Sigmoid colon (tissue), 6 donors: ENCODE measurements at regions not wholly inside any gene's neighbourhood (a gene's known extent, or its start where the extent isn't known, plus 50 kb on each side); places are given as distances from the start of the nearest gene placed in this dataset.

Experiments
- DNase-seq: peaks from one replicate; pipeline ENCODE4 v3.0.0-alpha.2; 2019
- H3K27ac ChIP-seq, 4 donors: fragments of 200-600 bp; sonication (generic); one replicate each; pipeline ENCODE4 v1.5.1; 2016 to 2019; ENCODE audit warnings: mild to moderate bottlenecking in 1 of 4
- H3K27me3 ChIP-seq, 3 donors: fragments of 200-600 bp; sonication (generic); one replicate each; pipeline ENCODE4 v1.5.1; 2019; ENCODE audit warnings: mild to moderate bottlenecking in 1 of 3
- H3K36me3 ChIP-seq, 4 donors: fragments of 200-600 bp; sonication (generic); one replicate each; pipeline ENCODE4 v1.5.1; 2016 to 2019
- H3K4me1 ChIP-seq, 4 donors: fragments of 200-600 bp; sonication (generic); one replicate each; pipeline ENCODE4 v1.5.1; 2017 to 2019
- H3K4me3 ChIP-seq, 4 donors: fragments of 200-600 bp; sonication (generic); one replicate each; pipeline ENCODE4 v1.5.1; 2017 to 2019; ENCODE audit warnings: mild to moderate bottlenecking in 2 of 4, moderate library complexity in 1 of 4
- H3K9me3 ChIP-seq, 4 donors: fragments of 200-600 bp in 3 of 4; sonication (generic) in 3 of 4; one replicate each; pipeline versions ENCODE4 v1.5.1 to v1.6.1; 2013 to 2019
- EP300 ChIP-seq, 4 donors: sonication (generic); formaldehyde crosslinking; IDR thresholded peaks; one replicate each; pipeline ENCODE4 v1.6.1; 2017; ENCODE audit warnings: antibody characterized with exemption in 4 of 4
- POLR2A ChIP-seq, 2 donors: fragments of 450-650 bp; IDR thresholded peaks; one replicate each; pipeline ENCODE4 v1.6.1; 2016; ENCODE audit warnings: antibody characterized with exemption in 2 of 2, mild to moderate bottlenecking in 2 of 2, moderate library complexity in 2 of 2
- POLR2AphosphoS5 ChIP-seq, 4 donors: sonication (generic); formaldehyde crosslinking; IDR thresholded peaks; one replicate each; pipeline ENCODE4 v1.6.1; 2017; ENCODE audit warnings: antibody characterized with exemption in 4 of 4
- WGBS, 2 donors: extraction: QIAGEN DNeasy Blood & Tissue Kit; methylation state at CpG; one replicate each; pipeline ENCODE4 v1.1.7; 2013; 5-methylcytosine and 5-hydroxymethylcytosine counted together
- intact Hi-C: fragments of 100-400 bp; cut with DNase I; formaldehyde crosslinking; loops from one replicate; pipeline ENCODE4 v1.15.1; 2023
- TF ChIP-seq, protein P1 (sequence below), 4 experiments: fragments of 450-650 bp in 3 of 4; fragments of 200-600 bp in 1 of 4; IDR thresholded peaks; one replicate each; pipeline ENCODE4 v1.5.1; 2016 to 2019; ENCODE audit warnings: antibody characterized with exemption in 4 of 4, mild to moderate bottlenecking in 3 of 4, moderate library complexity in 2 of 4
- donor health status: healthy with polysubstance abuse.
- donor health status: healthy.

- WGBS, 2 donors: 75 to 84% methylated on average over 4 of the region's 4 CpGs
- TF ChIP-seq POLR2AphosphoS5 (IDR thresholded peaks at IDR 0.05) (no peak), EP300 (IDR thresholded peaks at IDR 0.05) (no peak), POLR2A (IDR thresholded peaks at IDR 0.05) (no peak)
- TF ChIP-seq, protein P1, sequence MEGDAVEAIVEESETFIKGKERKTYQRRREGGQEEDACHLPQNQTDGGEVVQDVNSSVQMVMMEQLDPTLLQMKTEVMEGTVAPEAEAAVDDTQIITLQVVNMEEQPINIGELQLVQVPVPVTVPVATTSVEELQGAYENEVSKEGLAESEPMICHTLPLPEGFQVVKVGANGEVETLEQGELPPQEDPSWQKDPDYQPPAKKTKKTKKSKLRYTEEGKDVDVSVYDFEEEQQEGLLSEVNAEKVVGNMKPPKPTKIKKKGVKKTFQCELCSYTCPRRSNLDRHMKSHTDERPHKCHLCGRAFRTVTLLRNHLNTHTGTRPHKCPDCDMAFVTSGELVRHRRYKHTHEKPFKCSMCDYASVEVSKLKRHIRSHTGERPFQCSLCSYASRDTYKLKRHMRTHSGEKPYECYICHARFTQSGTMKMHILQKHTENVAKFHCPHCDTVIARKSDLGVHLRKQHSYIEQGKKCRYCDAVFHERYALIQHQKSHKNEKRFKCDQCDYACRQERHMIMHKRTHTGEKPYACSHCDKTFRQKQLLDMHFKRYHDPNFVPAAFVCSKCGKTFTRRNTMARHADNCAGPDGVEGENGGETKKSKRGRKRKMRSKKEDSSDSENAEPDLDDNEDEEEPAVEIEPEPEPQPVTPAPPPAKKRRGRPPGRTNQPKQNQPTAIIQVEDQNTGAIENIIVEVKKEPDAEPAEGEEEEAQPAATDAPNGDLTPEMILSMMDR (IDR thresholded peaks at IDR 0.05): no peak
- no peak for DNase-seq
- no peak overlapping the region for H3K27ac ChIP-seq
- intact Hi-C loops: no loop called here
- H3K4me1 ChIP-seq: no peaks in the 10 kb centered on the region
- no peaks in the 10 kb centered on the region for H3K36me3 ChIP-seq
- no peaks in the 10 kb centered on the region for H3K27me3 ChIP-seq
- no peak overlapping the region for H3K4me3 ChIP-seq
- H3K9me3 ChIP-seq: peaks cover 0 to 8% (median 1%) of the 10 kb centered on the region in 4 donors
Observed at GRCh38 chr3:80142714-80143113, 374.9 kb upstream of the ROBO1 start.

DNA sequence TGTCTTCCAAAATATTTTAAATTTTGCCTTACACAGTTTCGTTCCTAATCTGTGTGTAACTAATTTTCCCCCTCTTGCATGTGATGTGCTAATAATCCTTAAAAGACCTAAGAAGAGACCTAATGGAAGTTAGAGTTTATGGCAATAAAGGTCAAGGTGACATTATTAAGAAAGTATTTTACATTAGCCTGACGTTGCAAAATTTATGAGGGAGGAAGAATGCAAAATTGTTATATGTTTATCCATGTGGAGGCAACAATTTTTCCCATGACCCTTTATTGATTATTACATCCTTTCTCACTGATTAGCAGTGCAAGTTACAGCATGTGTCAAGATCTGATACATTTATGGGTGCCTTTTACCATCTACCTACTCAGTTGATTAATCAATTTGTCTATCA lies 373.8 kb upstream of the ROBO1 start:
- Histone ChIP-seq H3K27ac (no peak overlapping the region), H3K4me1 (no peaks in the 10 kb centered on the region), H3K27me3 (no peaks in the 10 kb centered on the region), H3K4me3 (no peak overlapping the region), H3K9me3 (peaks cover 0 to 4% (median 0%) of the 10 kb centered on the region in 4 donors), H3K36me3 (no peaks in the 10 kb centered on the region)
- WGBS, 2 donors: 57 to 78% methylated on average over 2 of the region's 2 CpGs
- intact Hi-C loops: no loop called here
- TF ChIP-seq POLR2A (IDR thresholded peaks at IDR 0.05) (no peak), EP300 (IDR thresholded peaks at IDR 0.05) (no peak), POLR2AphosphoS5 (IDR thresholded peaks at IDR 0.05) (no peak)
- TF ChIP-seq, protein P1 (IDR thresholded peaks at IDR 0.05): no peak
- no peak for DNase-seq

DNA sequence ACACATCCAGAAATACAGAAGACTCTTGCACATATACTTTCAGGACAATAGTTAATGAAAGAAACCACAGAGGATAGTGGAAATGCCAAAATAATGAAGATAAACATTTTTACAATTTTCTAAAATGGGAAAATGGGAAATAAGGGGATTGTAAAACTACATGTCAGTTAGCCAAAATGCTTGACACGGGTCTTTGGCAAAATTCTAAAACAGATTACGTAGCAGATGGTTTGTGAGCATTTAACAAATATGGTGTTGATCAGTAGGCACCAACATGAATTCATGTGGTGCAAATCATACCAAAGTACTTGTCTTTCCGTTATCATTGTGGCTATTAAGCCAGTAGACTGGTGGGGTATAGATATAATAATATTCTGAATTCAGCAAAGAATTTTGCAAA lies 348.5 kb upstream of the ROBO1 start:
- TF ChIP-seq POLR2A (IDR thresholded peaks at IDR 0.05): no peak
- no peak for TF ChIP-seq EP300 (IDR thresholded peaks at IDR 0.05)
- TF ChIP-seq, protein P1 (IDR thresholded peaks at IDR 0.05): no peak
- TF ChIP-seq POLR2AphosphoS5 (IDR thresholded peaks at IDR 0.05): no peak
- WGBS, 2 donors: 81 to 82% methylated on average over 3 of the region's 3 CpGs

GRCh38 chr3:80114694-80115093 lies 346.9 kb upstream of the ROBO1 start:
- intact Hi-C loops: no loop called here
- Histone ChIP-seq H3K4me1 (no peaks in the 10 kb centered on the region), H3K27ac (no peak overlapping the region)

More for the DNA sequence above, 348.5 kb upstream of the ROBO1 start:
- Histone ChIP-seq H3K27me3 (no peaks in the 10 kb centered on the region), H3K36me3 (no peaks in the 10 kb centered on the region), H3K9me3 (no peaks in the 10 kb centered on the region), H3K4me1 (no peaks in the 10 kb centered on the region), H3K4me3 (no peak overlapping the region), H3K27ac (no peak overlapping the region)
- no peak for DNase-seq
- intact Hi-C loops: no loop called here

More at GRCh38 chr3:80114694-80115093, 346.9 kb upstream of the ROBO1 start:
- no peaks in the 10 kb centered on the region for H3K9me3 ChIP-seq
- WGBS, 2 donors: 72 to 82% methylated on average over 1 of the region's 1 CpG
- TF ChIP-seq POLR2A (IDR thresholded peaks at IDR 0.05) (no peak), POLR2AphosphoS5 (IDR thresholded peaks at IDR 0.05) (no peak), EP300 (IDR thresholded peaks at IDR 0.05) (no peak)
- TF ChIP-seq, protein P1 (IDR thresholded peaks at IDR 0.05): no peak
- H3K36me3 ChIP-seq: no peaks in the 10 kb centered on the region
- no peaks in the 10 kb centered on the region for H3K27me3 ChIP-seq
- DNase-seq: no peak
- H3K4me3 ChIP-seq: no peak overlapping the region
